ENCODE measurements at regions not wholly inside any gene's neighbourhood (a gene's known extent, or its start where the extent isn't known, plus 50 kb on each side); places are given as distances from the start of the nearest gene placed in this dataset.

DNA sequence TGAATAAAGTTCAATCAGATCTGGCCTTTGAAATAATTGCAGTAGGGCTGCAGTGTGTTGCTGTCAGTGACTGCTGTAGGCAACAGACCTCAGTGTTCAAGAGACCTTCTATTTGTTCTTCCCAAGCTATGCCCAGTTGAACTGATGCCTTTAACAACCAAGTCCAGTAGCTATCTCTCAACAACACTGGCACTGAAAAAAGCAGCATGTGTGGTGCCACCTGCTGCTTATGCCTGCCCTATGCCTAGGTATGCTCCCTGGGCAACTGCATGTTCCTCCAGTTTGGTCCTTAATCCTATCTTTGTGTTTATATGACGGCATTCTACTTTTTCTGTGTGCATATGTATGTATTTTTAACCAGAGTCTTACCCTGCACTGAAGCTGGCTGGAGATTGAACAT is 523.9 kb upstream of the MEX3C start:
- no TSS peak for BruUV-seq (replicated peaks)
- H3K9me1 ChIP-seq (ENCODE audit: control insufficient read depth, insufficient read depth, low read length) = no peaks in the 10 kb centered on the region

More for the DNA sequence above, 523.9 kb upstream of the MEX3C start:
- no peaks in the 10 kb centered on the region for H3K4me1 ChIP-seq (replicated peaks in 1 of 2; ENCODE audit: control insufficient read depth in 2 of 2, insufficient read depth in 2 of 2, low read length in 2 of 2)
- DNase-seq (ENCODE audit: extremely low read depth in 1 of 4, low spot score in 3 of 4) (no peak), FAIRE-seq (no peak), ATAC-seq (no peak)
- no peaks in the 10 kb centered on the region for H4K20me1 ChIP-seq (replicated peaks; ENCODE audit: control insufficient read depth, insufficient read depth, low read length)
- H2AFZ ChIP-seq (ENCODE audit: low read depth, low read length) = no peak overlapping the region
- CTCF ChIA-PET (ENCODE audit: low intra/inter-chr PET ratio) = no interaction called here
- in situ Hi-C loops (cut with MboI) = no loop called here
- H3K27ac ChIP-seq (ENCODE audit: extremely low read depth, low read depth, low read length) = no peak overlapping the region
- TF ChIP-seq KLF6 (CRISPR knock-in tag; IDR thresholded peaks at IDR 0.05; ENCODE audit: borderline replicate concordance) = no peak
- TF ChIP-seq CBX5 (IDR thresholded peaks at IDR 0.05; ENCODE audit: borderline replicate concordance, low read depth) = no peak
- TF ChIP-seq CBFA2T2 (conservative IDR thresholded peaks at IDR 0.05) = no peak
- TF ChIP-seq GTF2E2 (tag; IDR thresholded peaks at IDR 0.05) = no peak
- TF ChIP-seq MAFK (IDR thresholded peaks at IDR 0.05; ENCODE audit: low read length) = no peak
- no peak for TF ChIP-seq ZNF707 (CRISPR knock-in tag; conservative IDR thresholded peaks at IDR 0.05)
- TF ChIP-seq DMBX1 (CRISPR knock-in tag; IDR thresholded peaks at IDR 0.05; ENCODE audit: borderline replicate concordance) = no peak
- TF ChIP-seq, protein P1, sequence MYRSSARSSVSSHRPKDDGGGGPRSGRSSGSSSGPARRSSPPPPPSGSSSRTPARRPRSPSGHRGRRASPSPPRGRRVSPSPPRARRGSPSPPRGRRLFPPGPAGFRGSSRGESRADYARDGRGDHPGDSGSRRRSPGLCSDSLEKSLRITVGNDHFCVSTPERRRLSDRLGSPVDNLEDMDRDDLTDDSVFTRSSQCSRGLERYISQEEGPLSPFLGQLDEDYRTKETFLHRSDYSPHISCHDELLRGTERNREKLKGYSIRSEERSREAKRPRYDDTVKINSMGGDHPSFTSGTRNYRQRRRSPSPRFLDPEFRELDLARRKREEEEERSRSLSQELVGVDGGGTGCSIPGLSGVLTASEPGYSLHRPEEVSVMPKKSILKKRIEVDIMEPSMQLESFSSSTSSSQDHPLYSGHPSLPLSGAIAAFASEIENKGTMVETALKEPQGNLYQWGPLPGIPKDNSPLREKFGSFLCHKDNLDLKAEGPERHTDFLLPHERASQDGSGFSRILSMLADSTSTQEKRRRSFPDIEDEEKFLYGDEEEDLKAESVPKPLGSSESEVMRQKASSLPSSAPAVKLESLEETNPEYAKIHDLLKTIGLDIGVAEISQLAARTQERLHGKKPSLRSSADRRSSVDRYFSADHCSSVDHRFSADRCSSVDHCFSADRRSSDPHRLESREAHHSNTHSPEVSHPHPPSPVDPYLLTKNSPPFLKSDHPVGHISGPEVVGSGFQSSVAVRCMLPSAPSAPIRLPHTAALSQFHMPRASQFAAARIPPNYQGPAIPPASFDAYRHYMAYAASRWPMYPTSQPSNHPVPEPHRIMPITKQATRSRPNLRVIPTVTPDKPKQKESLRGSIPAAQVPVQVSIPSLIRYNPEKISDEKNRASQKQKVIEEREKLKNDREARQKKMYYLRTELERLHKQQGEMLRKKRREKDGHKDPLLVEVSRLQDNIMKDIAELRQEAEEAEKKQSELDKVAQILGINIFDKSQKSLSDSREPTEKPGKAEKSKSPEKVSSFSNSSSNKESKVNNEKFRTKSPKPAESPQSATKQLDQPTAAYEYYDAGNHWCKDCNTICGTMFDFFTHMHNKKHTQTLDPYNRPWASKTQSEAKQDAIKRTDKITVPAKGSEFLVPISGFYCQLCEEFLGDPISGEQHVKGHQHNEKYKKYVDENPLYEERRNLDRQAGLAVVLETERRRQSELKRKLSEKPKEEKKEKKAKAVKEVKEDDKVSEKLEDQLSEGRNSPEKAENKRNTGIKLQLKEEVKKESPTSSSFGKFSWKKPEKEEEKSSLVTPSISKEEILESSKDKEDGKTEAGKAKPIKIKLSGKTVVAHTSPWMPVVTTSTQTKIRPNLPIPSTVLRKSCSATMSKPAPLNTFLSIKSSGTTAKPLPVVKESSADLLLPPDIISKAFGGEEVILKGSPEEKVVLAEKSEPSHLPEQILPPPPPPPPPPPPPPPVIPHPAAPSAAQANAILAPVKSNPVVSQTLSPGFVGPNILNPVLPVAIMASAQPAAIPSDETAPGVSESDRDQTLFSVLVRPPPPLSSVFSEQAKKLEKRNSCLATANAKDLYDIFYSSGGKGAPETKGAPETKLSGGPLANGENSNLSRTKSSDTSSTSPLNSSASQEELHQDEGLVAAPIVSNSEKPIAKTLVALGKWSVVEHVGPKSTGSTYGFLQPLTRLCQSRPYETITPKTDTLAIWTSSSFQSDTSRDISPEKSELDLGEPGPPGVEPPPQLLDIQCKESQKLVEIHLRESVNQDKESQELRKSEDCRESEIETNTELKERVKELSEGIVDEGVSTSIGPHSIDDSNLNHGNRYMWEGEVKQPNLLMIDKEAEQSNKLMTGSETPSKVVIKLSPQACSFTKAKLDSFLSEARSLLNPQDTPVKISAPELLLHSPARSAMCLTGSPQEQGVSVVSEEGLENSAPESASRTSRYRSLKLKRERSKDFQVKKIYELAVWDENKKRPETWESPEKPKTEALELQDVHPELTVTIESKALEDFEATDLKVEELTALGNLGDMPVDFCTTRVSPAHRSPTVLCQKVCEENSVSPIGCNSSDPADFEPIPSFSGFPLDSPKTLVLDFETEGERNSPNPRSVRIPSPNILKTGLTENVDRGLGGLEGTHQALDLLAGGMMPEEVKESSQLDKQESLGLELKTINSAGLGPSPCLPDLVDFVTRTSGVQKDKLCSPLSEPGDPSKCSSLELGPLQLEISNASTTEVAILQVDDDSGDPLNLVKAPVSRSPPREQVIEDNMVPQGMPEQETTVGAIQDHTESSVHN (IDR thresholded peaks at IDR 0.05; ENCODE audit: borderline replicate concordance in 1 of 2, low read depth in 1 of 2) = no peak
- TF ChIP-seq ZNF436 (CRISPR knock-in tag; IDR thresholded peaks at IDR 0.05) = no peak
- no peak overlapping the region for H3K4me2 ChIP-seq (ENCODE audit: insufficient read depth, low read length)
- H3K9me3 ChIP-seq (replicated peaks; ENCODE audit: control insufficient read depth, insufficient read depth, low read depth, low read length) = no peaks in the 10 kb centered on the region
- H3K4me3 ChIP-seq = no peak overlapping the region
- H3K36me3 ChIP-seq (ENCODE audit: control insufficient read depth, insufficient read depth, low read length) = no peaks in the 10 kb centered on the region
- no peaks in the 10 kb centered on the region for H3K79me2 ChIP-seq (ENCODE audit: control insufficient read depth, insufficient read depth, low read length)
- intact Hi-C loops (cut with micrococcal nuclease) = no loop called here
- POLR2A ChIA-PET = interaction anchor here (0.6 kb wide), 1 partner anchor 90 kb away, joined by 3 read pairs; no protein-coding TSS in a partner anchor
- 0% methylated on average over 1 of the region's 1 CpG for WGBS (ENCODE audit: insufficient coverage, low coverage, missing lambda C conversion rate)
- no peak overlapping the region for H3K9ac ChIP-seq (ENCODE audit: insufficient read depth in 1 of 2, low read depth in 2 of 2, low read length in 2 of 2)
- H3K27me3 ChIP-seq (ENCODE audit: control insufficient read depth in 2 of 2, insufficient read depth in 2 of 2, low read length in 2 of 2) = no peaks in the 10 kb centered on the region

All from K562 (cell line).